HUDEP-2 (cell line): ENCODE measurements at regions not wholly inside any gene's neighbourhood (a gene's known extent, or its start where the extent isn't known, plus 50 kb on each side); places are given as distances from the start of the nearest gene placed in this dataset.
"Not testable (repeated sequence)": the region's sequence is repeated elsewhere in the genome, so short reads cannot be mapped to it uniquely, and the experiment has no call there.

Experiments
- DNase-seq, 76 experiments: peaks; one replicate each; lab custom pipeline; 2025; ENCODE audit not compliant: unreplicated experiment in 76 of 76; lab: John Stamatoyannopoulos, UW

GRCh38 chr22:48819232-48819631 lies 1008.4 kb downstream of the BRD1 start:
- no peak for DNase-seq

- not testable (repeated sequence) for DNase-seq
Measured at GRCh38 chr22:48817491-48817890, 1010.2 kb downstream of the BRD1 start.

GRCh38 chr22:48811885-48812284 lies 1015.8 kb downstream of the BRD1 start:
- no peak for DNase-seq

GRCh38 chr22:48808038-48808960 lies 1019.4 kb downstream of the BRD1 start:
- DNase-seq, result no peak

GRCh38 chr22:48807155-48807554 lies 1020.5 kb downstream of the BRD1 start:
- no peak for DNase-seq

- no peak for DNase-seq
Measured at GRCh38 chr22:48806227-48806781, 1021.4 kb downstream of the BRD1 start.

- DNase-seq, result no peak
Measured at GRCh38 chr22:48805516-48805915, 1022.2 kb downstream of the BRD1 start.

GRCh38 chr22:48804811-48805301 lies 1022.8 kb downstream of the BRD1 start:
- DNase-seq, result no peak

GRCh38 chr22:48803948-48804810 lies 1023.5 kb downstream of the BRD1 start:
- no peak for DNase-seq

- DNase-seq, result no peak
Measured at GRCh38 chr22:48803171-48803947, 1024.3 kb downstream of the BRD1 start.

- no peak for DNase-seq
Measured at GRCh38 chr22:48802576-48802975, 1025.1 kb downstream of the BRD1 start.

- no peak for DNase-seq
Measured at GRCh38 chr22:48800886-48801607, 1026.6 kb downstream of the BRD1 start.

GRCh38 chr22:48800036-48800885 lies 1027.4 kb downstream of the BRD1 start:
- no peak for DNase-seq

- DNase-seq, result no peak
Measured at GRCh38 chr22:48799227-48799970, 1028.3 kb downstream of the BRD1 start.

GRCh38 chr22:48798281-48799226 lies 1029.1 kb downstream of the BRD1 start:
- DNase-seq, result no peak

GRCh38 chr22:48797731-48798130 lies 1029.9 kb downstream of the BRD1 start:
- no peak for DNase-seq
